GM19043 (cell line): ENCODE measurements at regions not wholly inside any gene's neighbourhood (a gene's known extent, or its start where the extent isn't known, plus 50 kb on each side); places are given as distances from the start of the nearest gene placed in this dataset.
A peak's percentile ranks its signal among the peaks of the same experiment; 100 is the strongest.
"Not testable (repeated sequence)": the region's sequence is repeated elsewhere in the genome, so short reads cannot be mapped to it uniquely, and the experiment has no call there.

Experiments
- ATAC-seq: cut with Tn5 transposase; IDR thresholded peaks from one replicate; pipeline ENCODE4 v1.9.1; 2021; ENCODE audit warnings: low read depth; ENCODE audit not compliant: unreplicated experiment

GRCh38 chr3:153369561-153370374 lies 207.7 kb downstream of the RAP2B start:
- no peak for ATAC-seq

- ATAC-seq = no peak
Measured at GRCh38 chr3:153370680-153371079, 208.7 kb downstream of the RAP2B start.

GRCh38 chr3:153372326-153372725 lies 210.3 kb downstream of the RAP2B start:
- ATAC-seq = no peak

GRCh38 chr3:153373606-153374005 lies 211.6 kb downstream of the RAP2B start:
- ATAC-seq = peak; percentile 75

- not testable (repeated sequence) for ATAC-seq
Measured at GRCh38 chr3:153378366-153378765, 216.3 kb downstream of the RAP2B start.

GRCh38 chr3:153379516-153379915 lies 217.5 kb downstream of the RAP2B start:
- ATAC-seq = no peak

- ATAC-seq = no peak
Measured at GRCh38 chr3:153385343-153385742, 223.3 kb downstream of the RAP2B start.

GRCh38 chr3:153392363-153392762 lies 230.3 kb downstream of the RAP2B start:
- no peak for ATAC-seq

GRCh38 chr3:153394017-153394416 lies 232.0 kb downstream of the RAP2B start:
- ATAC-seq = no peak

GRCh38 chr3:153396581-153396980 lies 234.6 kb downstream of the RAP2B start:
- no peak for ATAC-seq

GRCh38 chr3:153397794-153398193 lies 235.8 kb downstream of the RAP2B start:
- ATAC-seq = no peak

- ATAC-seq = peak; percentile 73
Measured at GRCh38 chr3:153399636-153400035, 237.6 kb downstream of the RAP2B start.

GRCh38 chr3:153400641-153401040 lies 238.6 kb downstream of the RAP2B start:
- ATAC-seq = no peak

GRCh38 chr3:153404157-153404556 lies 242.1 kb downstream of the RAP2B start:
- no peak for ATAC-seq

- not testable (repeated sequence) for ATAC-seq
Measured at GRCh38 chr3:153405320-153405719, 243.3 kb downstream of the RAP2B start.

- no peak for ATAC-seq
Measured at GRCh38 chr3:153410517-153410916, 248.5 kb downstream of the RAP2B start.

- no peak for ATAC-seq
Measured at GRCh38 chr3:153414982-153415381, 253.0 kb downstream of the RAP2B start.

GRCh38 chr3:153422314-153422713 lies 260.3 kb downstream of the RAP2B start:
- no peak for ATAC-seq

- ATAC-seq = not testable (repeated sequence)
Measured at GRCh38 chr3:153423820-153424219, 261.8 kb downstream of the RAP2B start.

- ATAC-seq = no peak
Measured at GRCh38 chr3:153426344-153426743, 264.3 kb downstream of the RAP2B start.

- ATAC-seq = no peak
Measured at GRCh38 chr3:153426803-153427202, 264.8 kb downstream of the RAP2B start.

- no peak for ATAC-seq
Measured at GRCh38 chr3:153429821-153430220, 267.8 kb downstream of the RAP2B start.
